H9 (cell line): ENCODE measurements at regions not wholly inside any gene's neighbourhood (a gene's known extent, or its start where the extent isn't known, plus 50 kb on each side); places are given as distances from the start of the nearest gene placed in this dataset.

Experiments used
- DNase-seq: peaks from one replicate; pipeline ENCODE4 v3.0.0-alpha.2; 2017
- H2AFZ ChIP-seq: one replicate; pipeline ENCODE4 v1.6.1; 2013; ENCODE audit warnings: mild to moderate bottlenecking, low read length, control low read depth, moderate library complexity
- H2AK5ac ChIP-seq: 2 replicates; pipeline ENCODE4 v1.6.1; 2013; ENCODE audit warnings: low read length, control low read depth, mixed read lengths; ENCODE audit not compliant: insufficient read length
- H2BK120ac ChIP-seq: one replicate; pipeline ENCODE4 v1.6.1; 2013; ENCODE audit warnings: low read depth, mild to moderate bottlenecking, low read length, control low read depth, inconsistent platforms; ENCODE audit not compliant: poor library complexity, severe bottlenecking
- H2BK12ac ChIP-seq: 2 replicates; pipeline ENCODE4 v1.6.1; 2013; ENCODE audit warnings: low read length, control low read depth, mixed read lengths, low read depth; ENCODE audit not compliant: insufficient read length
- H2BK15ac ChIP-seq: 2 replicates; pipeline ENCODE4 v1.6.1; 2013; ENCODE audit warnings: low read depth, low read length, control low read depth
- H2BK20ac ChIP-seq: one replicate; pipeline ENCODE4 v1.6.1; 2013; ENCODE audit warnings: low read depth, mild to moderate bottlenecking, low read length, control low read depth, inconsistent platforms; ENCODE audit not compliant: poor library complexity, severe bottlenecking
- H2BK5ac ChIP-seq: 2 replicates; pipeline ENCODE4 v1.6.1; 2013; ENCODE audit warnings: low read length, control low read depth, mixed read lengths; ENCODE audit not compliant: insufficient read length
- H3K14ac ChIP-seq: 2 replicates; pipeline ENCODE4 v1.6.1; 2013; ENCODE audit warnings: low read length, control low read depth; ENCODE audit not compliant: insufficient read depth
- H3K18ac ChIP-seq: 2 replicates; pipeline ENCODE4 v1.6.1; 2013; ENCODE audit warnings: low read depth, mild to moderate bottlenecking, mixed read lengths, low read length, control low read depth; ENCODE audit not compliant: insufficient read length
- H3K23ac ChIP-seq: 2 replicates; pipeline ENCODE4 v1.6.1; 2013; ENCODE audit warnings: low read length, control low read depth, mixed read lengths, low read depth; ENCODE audit not compliant: insufficient read length
- H3K23me2 ChIP-seq: 2 replicates; pipeline ENCODE4 v1.6.1; 2013; ENCODE audit warnings: low read depth, mild to moderate bottlenecking, mixed read lengths, low read length, control low read depth; ENCODE audit not compliant: insufficient read length, poor library complexity, severe bottlenecking
- H3K27ac ChIP-seq: 2 replicates; pipeline ENCODE4 v1.5.1; 2013; ENCODE audit warnings: low read length, control low read depth, mixed read lengths, low read depth; ENCODE audit not compliant: insufficient read length
- H3K27me3 ChIP-seq: 2 replicates; pipeline ENCODE4 v1.6.1; 2013; ENCODE audit warnings: low read length, control low read depth, inconsistent platforms; ENCODE audit not compliant: insufficient read depth
- H3K4ac ChIP-seq: 2 replicates; pipeline ENCODE4 v1.6.1; 2013; ENCODE audit warnings: low read depth, mild to moderate bottlenecking, control low read depth, inconsistent platforms, low read length, moderate library complexity
- H3K4me1 ChIP-seq: 2 replicates; pipeline ENCODE4 v1.6.1; 2013; ENCODE audit warnings: low read length, control low read depth, inconsistent platforms; ENCODE audit not compliant: insufficient read depth
- H3K4me2 ChIP-seq: 2 replicates; pipeline ENCODE4 v1.6.1; 2013; ENCODE audit warnings: low read length, control low read depth, mixed read lengths; ENCODE audit not compliant: insufficient read length, insufficient read depth
- H3K56ac ChIP-seq: 2 replicates; pipeline ENCODE4 v1.6.1; 2013; ENCODE audit warnings: low read depth, mild to moderate bottlenecking, mixed read lengths, low read length, control low read depth; ENCODE audit not compliant: insufficient read length
- H3K79me1 ChIP-seq: 2 replicates; pipeline ENCODE4 v1.6.1; 2013; ENCODE audit warnings: low read depth, mild to moderate bottlenecking, moderate library complexity, low read length, control low read depth, inconsistent platforms; ENCODE audit not compliant: insufficient read depth, poor library complexity, severe bottlenecking
- H3K79me2 ChIP-seq: 2 replicates; pipeline ENCODE4 v1.6.1; 2013; ENCODE audit warnings: low read length, control low read depth, inconsistent platforms; ENCODE audit not compliant: insufficient read depth
- H3K9ac ChIP-seq: 2 replicates; pipeline ENCODE4 v1.6.1; 2013; ENCODE audit warnings: low read length, control low read depth, mixed read lengths; ENCODE audit not compliant: insufficient read length; ENCODE audit errors: extremely low read depth
- H3K9me3 ChIP-seq: one replicate; pipeline ENCODE4 v1.6.1; 2013; ENCODE audit warnings: low read depth, low read length, inconsistent platforms; ENCODE audit not compliant: control insufficient read depth
- H3T11ph ChIP-seq: one replicate; pipeline ENCODE4 v1.6.1; 2013; ENCODE audit warnings: mild to moderate bottlenecking, low read length, control low read depth, inconsistent platforms
- H4K20me1 ChIP-seq: one replicate; pipeline ENCODE4 v1.6.1; 2013; ENCODE audit not compliant: control insufficient read depth, insufficient read length, insufficient read depth
- H4K5ac ChIP-seq: 2 replicates; pipeline ENCODE4 v1.6.1; 2013; ENCODE audit warnings: low read depth, mild to moderate bottlenecking, mixed read lengths, low read length, control low read depth; ENCODE audit not compliant: insufficient read length
- H4K8ac ChIP-seq: replicated peaks from 2 replicates; pipeline ENCODE4 v1.6.1; 2013; ENCODE audit warnings: low read length, control low read depth, mixed read lengths, low read depth; ENCODE audit not compliant: insufficient read length
- H4K91ac ChIP-seq: 2 replicates; pipeline ENCODE4 v1.6.1; 2013; ENCODE audit warnings: low read depth, mild to moderate bottlenecking, moderate library complexity, mixed read lengths, low read length, control low read depth; ENCODE audit not compliant: insufficient read length
- H3K27ac Mint-ChIP-seq, 3 experiments: 2 replicates in 2 of 3; 3 replicates in 1 of 3; pipeline ENCODE4 v1.8.0; 2020 to 2021; ENCODE audit warnings: mixed read lengths in 3 of 3, mild to moderate bottlenecking in 1 of 3, moderate library complexity in 1 of 3
- H3K27me3 Mint-ChIP-seq: 2 replicates; pipeline ENCODE4 v1.8.0; 2021; ENCODE audit warnings: low read depth, mild to moderate bottlenecking, moderate library complexity, mixed read lengths
- H3K36me3 Mint-ChIP-seq, 3 experiments: 2 replicates in 2 of 3; 3 replicates in 1 of 3; pipeline ENCODE4 v1.8.0; 2020 to 2021; ENCODE audit warnings: low read depth in 3 of 3, mixed read lengths in 3 of 3; ENCODE audit not compliant: insufficient read depth in 1 of 3
- H3K4me1 Mint-ChIP-seq, 2 experiments: 2 replicates each; pipeline ENCODE4 v1.8.0; 2020; ENCODE audit warnings: mixed read lengths in 2 of 2
- H3K4me3 Mint-ChIP-seq, 2 experiments: 2 replicates in 1 of 2; 3 replicates in 1 of 2; pipeline ENCODE4 v1.8.0; 2020 to 2021; ENCODE audit warnings: mild to moderate bottlenecking in 2 of 2, mixed read lengths in 2 of 2, moderate library complexity in 1 of 2
- H3K9me3 Mint-ChIP-seq, 2 experiments: 2 replicates in 1 of 2; 3 replicates in 1 of 2; pipeline ENCODE4 v1.8.0; 2020; ENCODE audit warnings: mild to moderate bottlenecking in 2 of 2, mixed read lengths in 2 of 2, moderate library complexity in 1 of 2
- CTCF ChIP-seq: fragments of 200-600 bp; sonication (generic); conservative IDR thresholded peaks from 3 replicates; pipeline ENCODE4 v1.8.0; 2021; ENCODE audit warnings: antibody characterized with exemption, mild to moderate bottlenecking
- WGBS: extraction: QIAGEN DNeasy Blood & Tissue Kit; methylation state at CpG from one replicate; pipeline ENCODE4 v1.1.7; 2013; ENCODE audit warnings: missing lambda C conversion rate, low lambda C conversion rate, mixed read lengths; ENCODE audit not compliant: insufficient read length; ENCODE audit errors: extremely low coverage; 5-methylcytosine and 5-hydroxymethylcytosine counted together

DNA sequence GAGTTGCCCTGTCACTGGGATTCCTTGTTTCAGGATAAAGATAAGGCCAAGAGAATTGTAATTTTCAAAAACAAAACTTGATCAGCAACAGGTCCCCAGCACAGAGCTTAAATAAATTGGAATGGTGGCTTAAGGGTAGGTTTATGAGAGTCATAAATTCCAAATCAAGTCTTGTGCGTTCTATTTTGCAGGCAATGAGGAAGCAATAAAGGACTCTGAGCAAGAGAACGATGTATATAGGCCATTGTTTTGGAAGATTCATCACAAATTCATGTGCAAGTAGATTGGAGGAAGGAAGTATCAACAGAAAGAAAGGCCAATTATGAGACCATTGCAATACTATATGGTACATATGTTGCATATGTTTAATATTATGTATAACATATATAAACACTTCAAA lies 65.7 kb upstream of the PGR start:
- no peak overlapping the region for H4K5ac ChIP-seq
- H3K23me2 ChIP-seq, result no peaks in the 10 kb centered on the region
- H3K27ac Mint-ChIP-seq, result no peak overlapping the region
- H3K4me3 Mint-ChIP-seq, result no peak overlapping the region
- H2BK120ac ChIP-seq, result no peak overlapping the region
- no peak overlapping the region for H3K9ac ChIP-seq
- no peaks in the 10 kb centered on the region for H3K27me3 Mint-ChIP-seq
- H3K18ac ChIP-seq, result no peak overlapping the region
- H3K56ac ChIP-seq, result no peak overlapping the region
- no peaks in the 10 kb centered on the region for H3K27me3 ChIP-seq
- H4K8ac ChIP-seq, result no peak overlapping the region
- no peak overlapping the region for H3K4me2 ChIP-seq
- H4K20me1 ChIP-seq, result no peaks in the 10 kb centered on the region
- peaks cover 2% of the 10 kb centered on the region; the same call in 1 of the 2 replicates for H3K4me1 ChIP-seq
- H4K91ac ChIP-seq, result no peak overlapping the region
- no peak overlapping the region for H2BK15ac ChIP-seq
- no peak for DNase-seq
- no peak overlapping the region for H3T11ph ChIP-seq
- no peak for TF ChIP-seq CTCF
- peaks cover 5 to 7% of the 10 kb centered on the region in 2 experiments for H3K4me1 Mint-ChIP-seq
- H2AFZ ChIP-seq, result no peak overlapping the region
- H3K9me3 Mint-ChIP-seq, result no peaks in the 10 kb centered on the region
- H3K9me3 ChIP-seq, result no peaks in the 10 kb centered on the region
- H2BK5ac ChIP-seq, result no peak overlapping the region
- no peak overlapping the region for H3K14ac ChIP-seq
- no peak overlapping the region for H3K27ac ChIP-seq
- no peaks in the 10 kb centered on the region for H3K79me2 ChIP-seq
- no peak overlapping the region for H3K4ac ChIP-seq
- no peak overlapping the region for H3K23ac ChIP-seq
- no peaks in the 10 kb centered on the region for H3K79me1 ChIP-seq
- WGBS, result no CpG with 5 or more reads among the region's 2 CpGs
- no peak overlapping the region for H2AK5ac ChIP-seq
- H2BK12ac ChIP-seq, result no peak overlapping the region
- H3K36me3 Mint-ChIP-seq, result no peaks in the 10 kb centered on the region
- H2BK20ac ChIP-seq, result no peak overlapping the region
